Endothelial cell of umbilical vein (primary cell): ENCODE measurements at regions not wholly inside any gene's neighbourhood (a gene's known extent, or its start where the extent isn't known, plus 50 kb on each side); places are given as distances from the start of the nearest gene placed in this dataset.

Source experiments
- BruUV-seq: library from RNA; stranded (reverse); fragments of 400-500 nt; replicated peaks from 2 replicates; lab custom pipeline; 2021; lab: Mats Ljungman, UMichigan
- CTCF ChIA-PET: fragments of 300-600, 350-600 bp; sonication (Branson Sonifier 250); formaldehyde crosslinking; loops from one replicate; lab custom pipeline; 2021; ENCODE audit warnings: antibody characterized with exemption, inconsistent platforms; lab: Charles Lee
- POLR2A ChIA-PET: fragments of 300-600, 350-600 bp; sonication (Branson Sonifier 250); formaldehyde crosslinking; loops from one replicate; lab custom pipeline; 2021; ENCODE audit warnings: antibody characterized with exemption, inconsistent platforms; lab: Charles Lee
- DNase-seq: peaks from one replicate; pipeline ENCODE4 v3.0.0-alpha.2; 2011; ENCODE audit warnings: low read depth, low spot score
- FAIRE-seq: peaks from 2 replicates; lab custom pipeline; 2011; peaks lifted over from hg19 to GRCh38; lab: Jason Lieb, UNC
- H2AFZ ChIP-seq: 2 replicates; pipeline ENCODE4 v1.6.0; 2012; ENCODE audit warnings: low read depth, low read length, control low read depth, inconsistent platforms
- H3K27ac ChIP-seq: 2 replicates; pipeline ENCODE4 v1.5.1; 2011; ENCODE audit warnings: low read depth, mild to moderate bottlenecking, control low read depth, low read length, moderate library complexity; ENCODE audit not compliant: insufficient read depth
- H3K27me3 ChIP-seq, 2 experiments: 2 replicates each; pipeline versions ENCODE4 v1.6.0 to v1.6.1; 2011; ENCODE audit warnings: low read length in 2 of 2, mixed read lengths in 1 of 2; ENCODE audit not compliant: control insufficient read depth in 2 of 2, insufficient read depth in 2 of 2
- H3K36me3 ChIP-seq, 2 experiments: 2 replicates in 1 of 2; 3 replicates in 1 of 2; pipeline ENCODE4 v1.5.1; 2011; ENCODE audit warnings: low read length in 2 of 2, mild to moderate bottlenecking in 1 of 2, moderate library complexity in 1 of 2; ENCODE audit not compliant: control insufficient read depth in 2 of 2, insufficient read depth in 2 of 2; ENCODE audit errors: extremely low read depth in 1 of 2
- H3K4me1 ChIP-seq: 3 replicates; pipeline ENCODE4 v1.5.1; 2011; ENCODE audit warnings: mild to moderate bottlenecking, low read length; ENCODE audit not compliant: control insufficient read depth, insufficient read depth; ENCODE audit errors: extremely low read depth
- H3K4me2 ChIP-seq: 2 replicates; pipeline ENCODE4 v1.6.1; 2011; ENCODE audit warnings: low read length, control low read depth, mixed read lengths; ENCODE audit not compliant: insufficient read depth
- H3K4me3 ChIP-seq, 3 experiments: fragments of 200-600 bp in 1 of 3; sonication (generic), shearing (Covaris generic) in 1 of 3; replicated peaks in 1 of 3; 2 replicates each; pipeline ENCODE4 v1.5.1; 2011 to 2016; ENCODE audit warnings: control low read depth in 3 of 3, low read length in 3 of 3, mild to moderate bottlenecking in 2 of 3, inconsistent platforms in 1 of 3, low read depth in 1 of 3, moderate library complexity in 1 of 3; ENCODE audit not compliant: insufficient read depth in 1 of 3
- H3K79me2 ChIP-seq: 2 replicates; pipeline ENCODE4 v1.6.0; 2012; ENCODE audit warnings: low read length, inconsistent platforms; ENCODE audit not compliant: control insufficient read depth, insufficient read depth
- H3K9ac ChIP-seq: replicated peaks from 2 replicates; pipeline ENCODE3; 2011; ENCODE audit warnings: low read length, control low read depth; ENCODE audit not compliant: insufficient read depth; ENCODE audit errors: extremely low read depth
- H3K9me1 ChIP-seq: replicated peaks from 3 replicates; pipeline ENCODE4 v1.6.0; 2011; ENCODE audit warnings: mild to moderate bottlenecking, low read length; ENCODE audit not compliant: control insufficient read depth, insufficient read depth; ENCODE audit errors: extremely low read depth
- H3K9me3 ChIP-seq: replicated peaks from 2 replicates; pipeline ENCODE4 v1.5.1; 2012; ENCODE audit warnings: low read length, inconsistent platforms; ENCODE audit not compliant: control insufficient read depth, insufficient read depth
- H4K20me1 ChIP-seq: replicated peaks from 2 replicates; pipeline ENCODE3; 2011; ENCODE audit warnings: mild to moderate bottlenecking, low read length; ENCODE audit not compliant: control insufficient read depth, insufficient read depth; ENCODE audit errors: extremely low read depth
- FOS ChIP-seq: IDR thresholded peaks from 2 replicates; pipeline ENCODE4 v1.6.1; 2011; ENCODE audit warnings: mild to moderate bottlenecking, low read length, moderate library complexity, borderline replicate concordance; ENCODE audit not compliant: insufficient read depth
- GATA2 ChIP-seq: IDR thresholded peaks from 2 replicates; pipeline ENCODE4 v1.7.0; 2011; ENCODE audit warnings: low read depth, mild to moderate bottlenecking, moderate library complexity, mixed read lengths, low read length; ENCODE audit not compliant: insufficient read length, insufficient read depth
- MYC ChIP-seq: IDR thresholded peaks from one replicate; pipeline ENCODE4 v1.6.1; 2011; ENCODE audit warnings: mild to moderate bottlenecking, low read depth, low read length
- dilution Hi-C: fragments of 300-500 bp; cut with MboI; formaldehyde crosslinking; loops from one replicate; pipeline ENCODE4 v1.15.0; 2019; ENCODE audit warnings: low sequenced_read_pairs; ENCODE audit not compliant: extremely low pct_ligation_motif_present
- intact Hi-C: fragments of 100-400 bp; cut with micrococcal nuclease; formaldehyde crosslinking; loops from one replicate; pipeline ENCODE4 v1.10.0; 2022

DNA sequence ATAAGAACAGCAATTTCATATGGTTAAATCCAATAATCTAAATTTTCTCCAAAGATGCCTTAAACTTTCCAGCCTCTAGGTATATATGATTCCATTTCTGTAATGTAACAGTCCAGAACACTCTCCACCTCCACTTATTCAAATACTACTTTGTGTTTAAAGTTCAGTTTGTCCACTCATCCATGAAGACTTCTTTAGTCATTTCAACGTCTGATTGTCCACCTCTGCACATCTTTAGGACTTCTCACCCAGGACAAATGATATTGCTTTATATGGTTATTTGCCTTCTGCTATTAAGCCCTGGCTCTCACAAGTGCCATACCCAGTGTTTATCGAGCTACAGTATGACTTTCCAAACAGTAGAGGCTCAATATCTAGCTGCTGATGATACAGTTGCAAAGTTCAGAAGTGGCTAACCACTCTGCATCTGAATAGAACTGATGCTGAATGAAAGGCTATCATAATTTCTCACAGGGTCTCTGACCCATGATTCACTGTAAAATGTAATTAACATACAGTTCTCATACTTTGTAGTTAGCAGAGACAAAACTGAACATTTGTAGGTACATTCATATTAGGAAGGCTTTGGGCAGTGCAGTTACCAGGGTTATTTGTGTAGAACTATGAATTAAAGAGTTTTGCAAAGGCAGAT, 93.7 kb upstream of the MBNL1 start:
- intact Hi-C loops, result no loop called here
- TF ChIP-seq FOS, result no peak
- TF ChIP-seq MYC, result no peak
- no peak overlapping the region for H3K4me2 ChIP-seq
- no peak overlapping the region for H3K9ac ChIP-seq
- no peaks in the 10 kb centered on the region for H3K27me3 ChIP-seq
- ChIA-PET POLR2A (no interaction called here), CTCF (interaction anchor here (1.1 to 1.7 kb wide), 2 partner anchors 9 to 10 kb away, joined by 4 to 6 read pairs; no protein-coding TSS in a partner anchor)
- no peaks in the 10 kb centered on the region for H3K9me1 ChIP-seq
- no peaks in the 10 kb centered on the region for H3K36me3 ChIP-seq
- BruUV-seq, result no TSS peak
- H3K4me3 ChIP-seq, result no peak overlapping the region
- dilution Hi-C loops, result no loop called here
- no peak overlapping the region for H2AFZ ChIP-seq
- peaks cover 3% of the 10 kb centered on the region for H3K4me1 ChIP-seq
- no peak overlapping the region for H3K27ac ChIP-seq
- no peak for DNase-seq
- H3K9me3 ChIP-seq, result no peaks in the 10 kb centered on the region
- no peaks in the 10 kb centered on the region for H3K79me2 ChIP-seq
- H4K20me1 ChIP-seq, result no peaks in the 10 kb centered on the region
- no peak for FAIRE-seq

GRCh38 chr3:152175528-152175889, 93.2 kb upstream of the MBNL1 start:
- Histone ChIP-seq H3K4me3 (no peak overlapping the region), H3K4me1 (peaks cover 3% of the 10 kb centered on the region), H3K36me3 (no peaks in the 10 kb centered on the region), H3K79me2 (no peaks in the 10 kb centered on the region), H2AFZ (no peak overlapping the region), H3K9me1 (no peaks in the 10 kb centered on the region), H3K9ac (no peak overlapping the region), H3K27me3 (no peaks in the 10 kb centered on the region), H3K27ac (no peak overlapping the region), H4K20me1 (no peaks in the 10 kb centered on the region), H3K9me3 (no peaks in the 10 kb centered on the region), H3K4me2 (no peak overlapping the region)
- BruUV-seq, result no TSS peak
- dilution Hi-C loops (no loop called here), intact Hi-C loops (no loop called here)
- TF ChIP-seq GATA2, result no peak
- TF ChIP-seq FOS, result peak; percentile 66
- CTCF ChIA-PET, result interaction anchor here (1.1 to 1.7 kb wide), 2 partner anchors 8 to 10 kb away, joined by 4 to 6 read pairs; no protein-coding TSS in a partner anchor
- POLR2A ChIA-PET, result no interaction called here
- FAIRE-seq (no peak), DNase-seq (peak; percentile 72)
